Endothelial cell (in vitro differentiated cells): ENCODE measurements at regions not wholly inside any gene's neighbourhood (a gene's known extent, or its start where the extent isn't known, plus 50 kb on each side); places are given as distances from the start of the nearest gene placed in this dataset.

ENCODE experiments used
- DNase-seq: peaks from one replicate; pipeline ENCODE4 v3.0.0; 2021; ENCODE audit warnings: low spot score
- H3K27ac Mint-ChIP-seq: one replicate; pipeline ENCODE4 v1.8.0; 2021; ENCODE audit warnings: mixed read lengths, inconsistent platforms; ENCODE audit not compliant: unreplicated experiment
- H3K27me3 Mint-ChIP-seq: one replicate; pipeline ENCODE4 v1.8.0; 2021; ENCODE audit warnings: mild to moderate bottlenecking, moderate library complexity, mixed read lengths, inconsistent platforms; ENCODE audit not compliant: unreplicated experiment
- H3K36me3 Mint-ChIP-seq: one replicate; pipeline ENCODE4 v1.8.0; 2021; ENCODE audit warnings: mild to moderate bottlenecking, low read depth, mixed read lengths, inconsistent platforms; ENCODE audit not compliant: unreplicated experiment
- H3K4me1 Mint-ChIP-seq: one replicate; pipeline ENCODE4 v1.8.0; 2021; ENCODE audit warnings: mild to moderate bottlenecking, mixed read lengths, inconsistent platforms; ENCODE audit not compliant: unreplicated experiment
- H3K4me3 Mint-ChIP-seq: one replicate; pipeline ENCODE4 v1.8.0; 2021; ENCODE audit warnings: mild to moderate bottlenecking, mixed read lengths, inconsistent platforms; ENCODE audit not compliant: unreplicated experiment
- H3K9me3 Mint-ChIP-seq: one replicate; pipeline ENCODE4 v1.8.0; 2021; ENCODE audit warnings: mixed read lengths, inconsistent platforms; ENCODE audit not compliant: unreplicated experiment
- CTCF ChIP-seq: fragments of 200-600 bp; sonication (generic); IDR thresholded peaks from one replicate; pipeline ENCODE4 v1.5.0; 2021; ENCODE audit warnings: antibody characterized with exemption; ENCODE audit not compliant: unreplicated experiment

- no peaks in the 10 kb centered on the region for H3K4me1 Mint-ChIP-seq
- H3K36me3 Mint-ChIP-seq: no peaks in the 10 kb centered on the region
- no peak for DNase-seq
- H3K27ac Mint-ChIP-seq: no peak overlapping the region
- H3K4me3 Mint-ChIP-seq: no peak overlapping the region
- TF ChIP-seq CTCF: no peak
- H3K9me3 Mint-ChIP-seq: no peaks in the 10 kb centered on the region
- H3K27me3 Mint-ChIP-seq: peaks cover 3% of the 10 kb centered on the region
Measured at GRCh38 chr1:68938051-68938666, 441.3 kb upstream of the DEPDC1 start.

GRCh38 chr1:68950036-68950435, 453.2 kb upstream of the DEPDC1 start:
- H3K9me3 Mint-ChIP-seq: no peaks in the 10 kb centered on the region

GRCh38 chr1:68953311-68953710, 456.4 kb upstream of the DEPDC1 start:
- Mint-ChIP-seq H3K4me3 (no peak overlapping the region), H3K27me3 (no peaks in the 10 kb centered on the region), H3K9me3 (no peaks in the 10 kb centered on the region), H3K36me3 (no peaks in the 10 kb centered on the region), H3K27ac (no peak overlapping the region), H3K4me1 (no peaks in the 10 kb centered on the region)
- no peak for DNase-seq
- no peak for TF ChIP-seq CTCF

More at GRCh38 chr1:68950036-68950435, 453.2 kb upstream of the DEPDC1 start:
- no peaks in the 10 kb centered on the region for H3K27me3 Mint-ChIP-seq
- no peak overlapping the region for H3K4me3 Mint-ChIP-seq
- no peak for TF ChIP-seq CTCF
- DNase-seq: no peak
- H3K27ac Mint-ChIP-seq: no peak overlapping the region
- H3K4me1 Mint-ChIP-seq: no peaks in the 10 kb centered on the region
- no peaks in the 10 kb centered on the region for H3K36me3 Mint-ChIP-seq

- H3K4me1 Mint-ChIP-seq: no peaks in the 10 kb centered on the region
- TF ChIP-seq CTCF: no peak
- no peaks in the 10 kb centered on the region for H3K9me3 Mint-ChIP-seq
- H3K27ac Mint-ChIP-seq: no peak overlapping the region
- no peak for DNase-seq
- H3K36me3 Mint-ChIP-seq: no peaks in the 10 kb centered on the region
- no peak overlapping the region for H3K4me3 Mint-ChIP-seq
- no peaks in the 10 kb centered on the region for H3K27me3 Mint-ChIP-seq
Measured at GRCh38 chr1:68954841-68955240, 458.0 kb upstream of the DEPDC1 start.

- H3K27me3 Mint-ChIP-seq: no peaks in the 10 kb centered on the region
- no peaks in the 10 kb centered on the region for H3K36me3 Mint-ChIP-seq
- no peak for DNase-seq
- no peak for TF ChIP-seq CTCF
- no peak overlapping the region for H3K4me3 Mint-ChIP-seq
- H3K9me3 Mint-ChIP-seq: no peaks in the 10 kb centered on the region
- H3K27ac Mint-ChIP-seq: no peak overlapping the region
- no peaks in the 10 kb centered on the region for H3K4me1 Mint-ChIP-seq
Measured at GRCh38 chr1:68955424-68955823, 458.5 kb upstream of the DEPDC1 start.
